AG04450 (cell line): ENCODE measurements at regions not wholly inside any gene's neighbourhood (a gene's known extent, or its start where the extent isn't known, plus 50 kb on each side); places are given as distances from the start of the nearest gene placed in this dataset.

ENCODE experiments used
- CTCF ChIA-PET: fragments of 300-600, 350-600 bp; formaldehyde crosslinking; extraction: SDS; loops from one replicate; lab custom pipeline; 2022; ENCODE audit warnings: antibody characterized with exemption, inconsistent platforms; lab: Charles Lee
- POLR2A ChIA-PET: fragments of 350-600 bp; formaldehyde crosslinking; extraction: SDS; loops from one replicate; lab custom pipeline; 2021; ENCODE audit warnings: antibody characterized with exemption, inconsistent platforms; lab: Yijun Ruan, JAX
- DNase-seq: peaks from one replicate; pipeline ENCODE4 v3.0.0-alpha.2; 2011; ENCODE audit warnings: low read depth, low spot score
- H3K27ac ChIP-seq: one replicate; pipeline ENCODE4 v1.5.1; 2012; ENCODE audit warnings: low read depth, low read length, control low read depth
- H3K27me3 ChIP-seq: one replicate; pipeline ENCODE4 v1.6.0; 2012; ENCODE audit warnings: low read length; ENCODE audit not compliant: control insufficient read depth, insufficient read depth
- H3K4me3 ChIP-seq: 2 replicates; pipeline ENCODE4 v1.5.1; 2011; ENCODE audit warnings: mild to moderate bottlenecking, low read depth, low read length, control low read depth
- H3K9me3 ChIP-seq: 2 replicates; pipeline ENCODE4 v1.5.1; 2012; ENCODE audit warnings: low read length; ENCODE audit not compliant: control insufficient read depth, insufficient read depth
- CTCF ChIP-seq: IDR thresholded peaks from 2 replicates; pipeline ENCODE4 v1.5.1; 2011; ENCODE audit warnings: low read depth, low read length, control low read depth, inconsistent platforms

- H3K4me3 ChIP-seq: no peak overlapping the region
- no peaks in the 10 kb centered on the region for H3K9me3 ChIP-seq
- CTCF ChIA-PET: no interaction called here
- peaks cover 33% of the 10 kb centered on the region for H3K27me3 ChIP-seq
- no peak for DNase-seq
- POLR2A ChIA-PET: no interaction called here
- H3K27ac ChIP-seq: no peak overlapping the region
- no peak for TF ChIP-seq CTCF
Observed at GRCh38 chr5:38645508-38645907, 89.1 kb upstream of the LIFR start.

DNA sequence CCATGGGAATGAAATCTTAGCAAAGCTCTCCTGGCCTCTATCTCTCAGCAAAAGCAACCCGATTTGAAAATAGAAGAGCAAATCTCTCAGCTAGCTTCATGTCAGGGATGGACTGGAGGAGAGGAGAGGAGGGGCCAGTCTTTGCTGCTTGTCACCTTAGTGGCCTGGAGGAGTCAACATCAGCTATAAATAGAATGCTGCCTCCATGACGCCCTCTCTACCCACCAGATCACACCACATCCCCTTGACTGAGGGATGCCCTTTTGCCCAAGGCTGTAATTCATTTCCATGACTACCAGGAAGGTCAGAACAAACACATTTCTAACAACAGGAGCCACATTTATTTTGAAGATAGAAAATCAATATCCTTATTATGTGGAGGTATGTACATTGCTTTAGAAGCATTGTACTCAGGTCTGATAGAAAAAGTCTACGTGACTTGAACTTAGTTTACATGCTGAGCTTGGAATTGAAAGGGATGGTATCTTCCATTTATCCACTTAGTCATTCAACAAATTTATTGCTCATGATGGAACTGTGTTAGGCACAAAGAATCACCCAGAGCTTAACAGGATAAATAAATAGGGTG lies 92.4 kb upstream of the LIFR start:
- peaks cover 17% of the 10 kb centered on the region for H3K27me3 ChIP-seq
- POLR2A ChIA-PET: no interaction called here
- no peak overlapping the region for H3K4me3 ChIP-seq
- DNase-seq: no peak
- CTCF ChIA-PET: interaction anchor here (0.9 kb wide), 1 partner anchor 207 kb away, joined by 3 read pairs; no protein-coding TSS in a partner anchor
- no peaks in the 10 kb centered on the region for H3K9me3 ChIP-seq
- TF ChIP-seq CTCF: no peak
- no peak overlapping the region for H3K27ac ChIP-seq

DNA sequence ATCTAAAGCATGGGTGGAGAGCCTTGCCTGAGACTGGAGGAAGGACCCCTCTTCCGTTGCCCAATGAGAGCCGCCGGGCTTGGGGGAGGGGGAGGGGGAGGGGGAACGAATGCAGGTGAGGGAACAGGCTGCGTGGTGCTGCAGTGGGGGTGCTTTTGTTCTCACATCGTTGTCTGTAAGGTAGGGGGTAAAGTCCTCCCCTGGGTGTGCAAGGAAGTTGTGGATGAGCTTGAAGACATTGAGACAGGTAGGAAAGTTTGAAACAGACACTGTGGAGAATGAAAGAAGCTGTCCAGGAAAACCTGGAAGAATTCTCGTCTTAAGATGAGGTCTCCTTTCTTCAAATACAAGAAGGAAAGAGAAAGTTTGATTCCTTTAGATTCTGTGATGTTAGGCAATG lies 94.1 kb upstream of the LIFR start:
- peak overlapping the region; percentile 17; the same call in 1 of the 2 replicates for H3K4me3 ChIP-seq
- no peak for DNase-seq
- H3K27me3 ChIP-seq: peaks cover 14% of the 10 kb centered on the region
- ChIA-PET CTCF (no interaction called here), POLR2A (no interaction called here)
- H3K9me3 ChIP-seq: no peaks in the 10 kb centered on the region
- TF ChIP-seq CTCF: no peak
- H3K27ac ChIP-seq: no peak overlapping the region

DNA sequence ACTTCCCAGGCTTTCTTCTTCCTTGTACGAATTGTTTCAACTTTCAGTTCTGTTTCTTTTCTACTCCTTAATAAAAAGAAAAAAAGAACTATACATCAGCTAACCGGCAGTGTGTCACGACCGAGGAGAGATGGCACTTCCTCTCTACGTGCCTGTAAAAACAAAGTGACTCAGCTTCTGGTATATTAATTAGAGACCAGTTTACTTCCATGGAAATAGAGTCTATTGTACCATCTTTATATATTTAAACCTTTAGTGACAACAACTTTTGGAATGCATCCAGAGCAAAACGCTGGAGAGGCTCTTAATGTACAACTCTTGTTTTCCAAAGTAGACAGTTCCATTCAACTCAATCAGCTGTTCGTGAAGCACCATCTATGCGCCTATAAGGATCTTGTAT lies 94.5 kb upstream of the LIFR start:
- Histone ChIP-seq H3K27me3 (peaks cover 13% of the 10 kb centered on the region), H3K9me3 (no peaks in the 10 kb centered on the region), H3K27ac (no peak overlapping the region), H3K4me3 (peak overlapping the region; percentile 17; the same call in 1 of the 2 replicates)
- no peak for TF ChIP-seq CTCF
- POLR2A ChIA-PET: no interaction called here
- DNase-seq: no peak
- CTCF ChIA-PET: interaction anchor here (1.9 kb wide), 1 partner anchor 209 kb away, joined by 7 read pairs; no protein-coding TSS in a partner anchor

GRCh38 chr5:38651806-38652205 lies 95.4 kb upstream of the LIFR start:
- ChIA-PET POLR2A (no interaction called here), CTCF (interaction anchor here (1.9 kb wide), 1 partner anchor 210 kb away, joined by 7 read pairs; no protein-coding TSS in a partner anchor)
- no peaks in the 10 kb centered on the region for H3K9me3 ChIP-seq
- peaks cover 16% of the 10 kb centered on the region for H3K27me3 ChIP-seq
- no peak for DNase-seq
- H3K27ac ChIP-seq: no peak overlapping the region
- TF ChIP-seq CTCF: no peak
- no peak overlapping the region for H3K4me3 ChIP-seq
